ENCODE measurements at regions not wholly inside any gene's neighbourhood (a gene's known extent, or its start where the extent isn't known, plus 50 kb on each side); places are given as distances from the start of the nearest gene placed in this dataset.

- TF ChIP-seq REST (tag by site-specific recombination; IDR thresholded peaks at IDR 0.05) (no peak), ZNF585B (tag by site-specific recombination; IDR thresholded peaks at IDR 0.05) (no peak), ZNF248 (tag by site-specific recombination; IDR thresholded peaks at IDR 0.05) (no peak), KLF7 (tag by site-specific recombination; IDR thresholded peaks at IDR 0.05; ENCODE audit: borderline replicate concordance) (no peak), TCF7L2 (IDR thresholded peaks at IDR 0.05; ENCODE audit: borderline replicate concordance, low read depth, low read length) (no peak), OSR2 (tag by site-specific recombination; IDR thresholded peaks at IDR 0.05) (no peak), ZSCAN23 (tag by site-specific recombination; IDR thresholded peaks at IDR 0.05) (no peak), ZFP41 (tag by site-specific recombination; IDR thresholded peaks at IDR 0.05; ENCODE audit: borderline replicate concordance) (no peak)
- TF ChIP-seq, protein P1, sequence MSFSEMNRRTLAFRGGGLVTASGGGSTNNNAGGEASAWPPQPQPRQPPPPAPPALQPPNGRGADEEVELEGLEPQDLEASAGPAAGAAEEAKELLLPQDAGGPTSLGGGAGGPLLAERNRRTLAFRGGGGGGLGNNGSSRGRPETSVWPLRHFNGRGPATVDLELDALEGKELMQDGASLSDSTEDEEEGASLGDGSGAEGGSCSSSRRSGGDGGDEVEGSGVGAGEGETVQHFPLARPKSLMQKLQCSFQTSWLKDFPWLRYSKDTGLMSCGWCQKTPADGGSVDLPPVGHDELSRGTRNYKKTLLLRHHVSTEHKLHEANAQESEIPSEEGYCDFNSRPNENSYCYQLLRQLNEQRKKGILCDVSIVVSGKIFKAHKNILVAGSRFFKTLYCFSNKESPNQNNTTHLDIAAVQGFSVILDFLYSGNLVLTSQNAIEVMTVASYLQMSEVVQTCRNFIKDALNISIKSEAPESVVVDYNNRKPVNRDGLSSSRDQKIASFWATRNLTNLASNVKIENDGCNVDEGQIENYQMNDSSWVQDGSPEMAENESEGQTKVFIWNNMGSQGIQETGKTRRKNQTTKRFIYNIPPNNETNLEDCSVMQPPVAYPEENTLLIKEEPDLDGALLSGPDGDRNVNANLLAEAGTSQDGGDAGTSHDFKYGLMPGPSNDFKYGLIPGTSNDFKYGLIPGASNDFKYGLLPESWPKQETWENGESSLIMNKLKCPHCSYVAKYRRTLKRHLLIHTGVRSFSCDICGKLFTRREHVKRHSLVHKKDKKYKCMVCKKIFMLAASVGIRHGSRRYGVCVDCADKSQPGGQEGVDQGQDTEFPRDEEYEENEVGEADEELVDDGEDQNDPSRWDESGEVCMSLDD (tag by site-specific recombination; IDR thresholded peaks at IDR 0.05), result no peak
Observed at GRCh38 chr5:147989994-147990393, 73.8 kb upstream of the SPINK5 start (continued).

DNA sequence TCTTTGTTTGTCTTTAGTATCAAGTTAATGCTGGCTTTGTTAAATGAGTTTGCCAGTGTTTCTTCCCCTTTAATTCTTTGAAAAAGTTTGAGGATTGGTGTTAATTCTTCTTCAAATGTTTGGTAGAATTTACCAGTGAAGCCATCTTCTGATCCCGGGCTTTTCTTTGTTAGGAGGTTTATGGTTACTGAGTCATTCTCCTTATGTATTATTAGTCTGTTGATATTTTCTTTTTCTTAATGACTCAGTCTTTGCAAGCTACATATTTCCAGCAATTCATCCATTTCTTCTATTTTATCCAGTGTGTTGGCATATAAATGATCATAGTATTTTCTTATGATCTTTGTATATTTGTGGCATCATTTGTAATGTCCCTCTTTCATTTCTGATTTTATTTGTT is 74.5 kb upstream of the SPINK5 start:
- Histone ChIP-seq H3K27ac (ENCODE audit: extremely low read depth, low read depth, low read length) (no peak overlapping the region), H3K4me1 (ENCODE audit: control insufficient read depth, insufficient read depth, low read length) (no peaks in the 10 kb centered on the region), H3K4me3 (ENCODE audit: low read depth, low read length) (no peak overlapping the region), H3K9me3 (ENCODE audit: control insufficient read depth, insufficient read depth, low read depth, low read length) (no peaks in the 10 kb centered on the region), H3K36me3 (ENCODE audit: control insufficient read depth in 2 of 2, insufficient read depth in 1 of 2, low read length in 2 of 2) (no peaks in the 10 kb centered on the region)
- POLR2A ChIA-PET, result no interaction called here
- CTCF ChIA-PET, result interaction anchor here (0.8 kb wide), 1 partner anchor 39 kb away, joined by 3 read pairs; no protein-coding TSS in a partner anchor
- TF ChIP-seq REST (tag by site-specific recombination; IDR thresholded peaks at IDR 0.05) (no peak), ZNF133 (tag by site-specific recombination; IDR thresholded peaks at IDR 0.05) (no peak), ZNF580 (tag by site-specific recombination; IDR thresholded peaks at IDR 0.05) (no peak), ZNF785 (tag by site-specific recombination; IDR thresholded peaks at IDR 0.05) (no peak), ZNF843 (tag by site-specific recombination; IDR thresholded peaks at IDR 0.05) (no peak), ZNF292 (tag by site-specific recombination; IDR thresholded peaks at IDR 0.05; ENCODE audit: borderline replicate concordance, low read depth) (no peak), ZNF791 (tag by site-specific recombination; IDR thresholded peaks at IDR 0.05) (no peak), SP2 (tag by site-specific recombination; IDR thresholded peaks at IDR 0.05) (no peak), ZBTB7A (tag by site-specific recombination; IDR thresholded peaks at IDR 0.05; ENCODE audit: low read depth) (no peak), OSR2 (tag by site-specific recombination; IDR thresholded peaks at IDR 0.05) (no peak), ZNF426 (tag by site-specific recombination; IDR thresholded peaks at IDR 0.05) (no peak), ZSCAN4 (tag by site-specific recombination; IDR thresholded peaks at IDR 0.05) (no peak), ZNF23 (tag by site-specific recombination; IDR thresholded peaks at IDR 0.05; ENCODE audit: borderline replicate concordance) (no peak), ZNF416 (tag by site-specific recombination; IDR thresholded peaks at IDR 0.05) (no peak), ZNF214 (tag by site-specific recombination; IDR thresholded peaks at IDR 0.05; ENCODE audit: borderline replicate concordance) (no peak)

Measured in HEK293 (cell line).